M059J (cell line): ENCODE measurements at regions not wholly inside any gene's neighbourhood (a gene's known extent, or its start where the extent isn't known, plus 50 kb on each side); places are given as distances from the start of the nearest gene placed in this dataset.
A peak's percentile ranks its signal among the peaks of the same experiment; 100 is the strongest.
"Not testable (repeated sequence)": the region's sequence is repeated elsewhere in the genome, so short reads cannot be mapped to it uniquely, and the experiment has no call there.

Experiments used
- DNase-seq: peaks from one replicate; pipeline ENCODE4 v3.0.0-alpha.2; 2012; ENCODE audit warnings: low read depth

- DNase-seq, result no peak
These were observed 163.5 kb upstream of the UGT8 start for GRCh38 chr4:114435116-114435515.

- no peak for DNase-seq
These were observed 155.8 kb upstream of the UGT8 start for GRCh38 chr4:114442856-114443255.

DNA sequence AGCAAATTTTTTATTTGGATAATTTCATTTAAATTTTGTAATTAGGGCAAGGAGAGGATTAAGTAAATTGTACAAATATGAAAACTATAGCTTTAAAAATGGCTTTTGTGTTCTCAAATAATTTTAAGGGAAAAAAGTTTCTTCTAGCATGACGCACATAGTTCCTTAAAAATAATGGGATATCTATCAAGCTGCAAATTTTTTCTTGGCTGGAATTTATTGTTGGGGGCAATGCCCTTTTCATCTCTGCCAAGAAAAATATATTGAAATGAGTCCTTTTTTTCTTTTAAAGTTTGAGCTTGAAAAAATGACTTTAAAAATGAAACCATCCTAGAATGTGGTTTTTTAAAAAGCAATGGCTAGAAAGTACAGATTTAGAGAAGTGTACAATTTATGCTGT, 154.4 kb upstream of the UGT8 start:
- no peak for DNase-seq

GRCh38 chr4:114447963-114448516, 150.6 kb upstream of the UGT8 start:
- not testable (repeated sequence) for DNase-seq

DNA sequence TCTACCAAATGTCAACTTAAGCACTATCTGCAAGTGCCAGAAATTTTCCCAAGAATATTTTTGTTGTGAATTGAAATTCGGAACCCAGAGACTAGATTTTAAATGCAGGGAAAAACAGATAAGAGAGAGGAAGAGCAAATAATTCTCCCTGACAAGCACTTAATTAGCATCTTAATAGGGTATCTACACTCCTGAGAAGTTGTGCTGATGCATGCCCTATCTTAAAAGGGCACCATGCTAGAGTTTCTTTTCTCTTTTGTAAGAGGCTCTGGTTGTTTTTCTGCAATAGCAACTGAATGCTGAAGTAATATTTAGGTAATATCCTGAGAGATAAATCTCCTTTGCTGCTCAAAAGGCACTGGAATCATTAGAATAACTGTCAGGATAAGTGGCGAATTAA, 139.9 kb upstream of the UGT8 start:
- DNase-seq, result no peak

GRCh38 chr4:114464726-114465272, 133.8 kb upstream of the UGT8 start:
- DNase-seq, result peak; percentile 3

DNA sequence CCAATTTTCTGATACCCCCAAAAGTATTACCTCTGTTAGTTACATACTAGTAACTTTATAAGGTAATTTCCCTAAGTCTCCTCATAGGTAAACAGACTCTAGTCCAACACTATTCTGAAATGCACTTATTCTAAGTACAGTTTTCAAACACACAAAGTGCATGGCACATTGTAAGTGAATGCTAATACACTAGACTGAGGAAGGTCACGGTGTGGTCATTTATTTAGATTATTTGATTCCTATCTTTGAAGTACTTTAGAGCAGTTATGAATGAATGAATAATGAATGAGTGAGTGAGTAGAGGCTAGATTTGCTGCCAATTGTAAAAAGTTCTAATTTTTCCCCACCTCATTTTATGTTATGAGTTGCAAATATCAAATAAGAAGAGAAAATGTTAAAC, 132.8 kb upstream of the UGT8 start:
- DNase-seq, result no peak

DNA sequence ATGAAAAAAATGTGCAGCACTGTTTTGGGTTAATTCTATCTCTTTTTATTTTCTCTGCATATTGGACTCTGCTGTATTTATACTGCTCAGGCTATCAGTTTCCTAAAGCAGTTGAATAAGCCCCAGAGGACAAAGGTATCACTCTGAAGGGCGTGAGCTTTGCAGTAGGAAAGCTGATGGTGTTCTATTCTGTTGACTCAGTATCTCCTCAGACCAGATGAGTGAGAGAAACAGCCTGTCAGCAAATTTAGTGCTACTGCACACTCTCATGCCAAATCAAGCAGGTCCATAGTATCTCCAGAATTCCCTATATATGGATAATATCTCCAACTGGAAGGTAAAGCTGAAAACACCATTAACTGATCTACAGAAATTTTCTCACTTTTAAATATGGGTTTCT, 132.3 kb upstream of the UGT8 start:
- no peak for DNase-seq

DNA sequence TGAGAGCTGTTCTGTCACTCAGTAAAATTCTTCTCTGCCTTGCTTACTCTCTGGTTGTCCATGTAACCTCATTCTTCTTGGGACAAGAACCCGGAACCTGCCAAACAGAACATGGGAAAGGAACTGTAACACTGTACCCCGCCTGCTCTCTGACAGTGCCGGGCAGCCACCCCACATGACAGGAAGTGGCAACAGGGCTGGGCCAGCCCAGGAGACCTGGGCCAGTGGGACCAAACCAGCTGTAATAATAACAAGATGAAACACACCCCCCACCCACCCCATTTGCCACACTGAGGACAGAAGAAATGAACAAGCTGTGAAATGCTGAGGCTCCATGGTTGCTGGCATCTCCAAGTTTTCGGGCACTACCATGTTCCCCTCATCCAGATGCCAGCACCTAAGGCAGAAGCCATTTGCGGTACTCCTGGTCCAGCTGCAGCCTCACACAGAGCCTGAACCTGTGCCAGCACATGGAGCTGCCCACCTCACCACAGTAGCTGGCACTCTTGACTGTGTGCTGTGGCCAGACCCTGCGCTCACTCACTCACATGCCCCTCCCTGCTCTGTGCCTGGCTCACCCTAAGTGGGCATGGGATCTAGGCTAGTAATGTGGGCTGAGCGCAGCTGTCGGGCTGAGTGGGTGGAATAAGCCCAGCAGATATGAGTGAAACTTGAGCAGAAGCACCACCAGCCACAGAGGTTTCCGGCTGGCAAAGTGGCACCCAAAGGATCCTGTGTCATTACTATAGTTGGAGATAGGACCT, 126.2 kb upstream of the UGT8 start:
- no peak for DNase-seq

GRCh38 chr4:114474188-114474800, 124.3 kb upstream of the UGT8 start:
- peak; percentile 3 for DNase-seq

DNA sequence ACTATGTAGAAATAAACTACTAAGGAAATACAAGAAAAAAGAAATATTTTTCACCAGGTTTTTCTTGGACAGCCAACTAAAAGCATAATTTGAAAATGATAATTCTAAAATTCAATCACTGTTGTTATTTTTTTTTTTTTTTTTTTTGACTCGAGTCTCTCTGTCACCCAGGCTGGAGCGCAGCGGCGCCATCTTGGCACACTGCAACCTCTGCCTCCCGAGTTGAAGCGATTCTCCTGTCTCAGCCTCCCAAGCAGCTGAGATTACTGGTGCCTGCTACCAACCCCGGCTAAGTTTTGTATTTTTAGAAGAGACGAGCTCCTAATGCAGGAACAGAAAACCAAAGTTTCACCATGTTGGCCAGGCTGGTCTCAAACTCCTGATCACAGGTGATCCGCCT, 122.3 kb upstream of the UGT8 start:
- DNase-seq, result no peak

DNA sequence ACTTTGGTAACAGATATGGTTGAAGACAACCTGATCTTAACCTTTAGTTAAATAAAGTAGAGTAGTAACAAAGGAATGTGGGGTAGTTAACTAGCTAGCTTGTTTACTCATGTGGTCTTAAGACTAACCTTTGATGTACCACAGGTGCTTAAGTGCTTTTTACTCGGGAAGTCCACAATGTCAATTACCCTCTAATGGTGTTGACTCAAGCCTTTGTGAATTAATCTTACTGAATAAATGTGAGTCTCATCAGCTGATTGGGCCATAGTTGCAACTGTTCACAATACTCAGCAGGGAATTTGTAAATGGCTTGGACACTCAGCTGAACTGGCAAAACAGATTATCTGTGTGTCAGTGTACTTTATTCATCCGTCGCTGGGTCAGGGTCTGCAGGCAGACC, 119.0 kb upstream of the UGT8 start:
- DNase-seq, result no peak

GRCh38 chr4:114481856-114482255, 116.8 kb upstream of the UGT8 start:
- DNase-seq, result no peak

DNA sequence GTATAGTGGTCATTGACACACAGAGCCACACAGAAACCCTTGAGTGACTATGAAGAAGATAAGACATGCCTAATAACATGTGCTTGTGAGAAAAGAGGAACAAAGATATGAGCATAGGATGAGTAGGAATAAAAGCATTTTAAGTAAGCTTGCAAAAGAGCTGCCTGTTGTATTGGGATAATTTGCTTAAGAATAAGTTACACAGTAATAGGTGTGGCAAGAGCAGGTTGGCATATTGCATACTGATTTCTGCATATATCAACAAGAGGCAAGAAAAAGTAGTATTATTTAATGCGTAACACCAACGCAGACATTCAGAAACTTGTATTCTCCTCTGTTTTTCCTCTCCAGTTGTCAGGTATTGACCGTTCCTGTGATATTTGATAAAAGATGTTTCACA, 111.5 kb upstream of the UGT8 start:
- DNase-seq, result no peak

DNA sequence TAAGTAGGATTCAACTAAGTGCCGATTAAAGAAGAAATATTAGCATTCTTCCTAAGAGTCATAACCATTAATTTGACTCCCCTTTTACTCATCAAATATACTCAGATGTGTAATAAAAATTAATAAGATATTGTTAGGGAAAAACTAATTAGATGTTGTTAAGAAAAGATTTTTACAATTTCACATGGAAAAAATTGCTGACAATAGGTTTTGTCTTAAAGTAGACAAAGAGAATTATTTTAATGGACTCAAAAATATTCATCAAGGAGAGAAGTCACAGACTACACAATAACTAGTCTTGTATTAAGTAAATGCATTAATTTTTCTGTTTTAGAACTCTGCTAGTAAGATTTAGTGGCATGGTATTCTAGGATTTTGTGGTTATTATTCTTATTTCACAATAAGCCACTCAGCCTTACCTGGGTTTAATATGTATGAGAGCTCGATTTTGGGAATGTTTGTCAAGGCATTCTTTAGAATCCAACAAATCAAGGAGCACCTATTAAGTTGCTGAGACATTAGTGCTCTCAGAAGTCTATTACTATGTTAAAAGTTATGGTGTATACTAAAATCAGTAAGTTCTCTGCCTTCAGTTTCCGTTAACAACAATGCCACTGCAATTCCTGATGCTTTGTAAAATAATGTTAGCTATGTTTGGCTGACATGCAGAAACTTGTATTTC, 110.2 kb upstream of the UGT8 start:
- no peak for DNase-seq

GRCh38 chr4:114494246-114494803, 104.3 kb upstream of the UGT8 start:
- no peak for DNase-seq

DNA sequence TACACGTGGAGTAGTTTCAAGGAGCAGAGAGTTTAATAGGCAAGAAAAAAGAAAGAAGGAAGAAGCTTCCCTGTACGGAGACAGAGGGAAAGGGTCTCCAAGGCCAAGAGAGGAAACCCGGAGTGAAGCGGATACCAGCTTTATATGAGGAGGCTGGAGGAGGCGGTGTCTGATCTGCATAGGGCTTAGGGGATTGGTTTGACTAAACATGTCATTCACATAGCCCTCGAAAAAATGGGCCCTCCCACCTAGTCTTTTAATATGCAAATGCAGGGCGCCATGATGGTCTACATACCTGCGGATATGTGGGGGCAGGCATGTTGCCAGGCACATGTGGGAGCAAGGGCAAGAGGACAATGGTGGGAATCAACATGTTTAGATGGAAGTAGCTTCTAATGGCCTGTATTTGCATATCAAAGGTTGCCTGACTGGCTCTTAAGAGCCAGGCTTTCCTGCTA, 103.1 kb upstream of the UGT8 start:
- peak; percentile 1 for DNase-seq

DNA sequence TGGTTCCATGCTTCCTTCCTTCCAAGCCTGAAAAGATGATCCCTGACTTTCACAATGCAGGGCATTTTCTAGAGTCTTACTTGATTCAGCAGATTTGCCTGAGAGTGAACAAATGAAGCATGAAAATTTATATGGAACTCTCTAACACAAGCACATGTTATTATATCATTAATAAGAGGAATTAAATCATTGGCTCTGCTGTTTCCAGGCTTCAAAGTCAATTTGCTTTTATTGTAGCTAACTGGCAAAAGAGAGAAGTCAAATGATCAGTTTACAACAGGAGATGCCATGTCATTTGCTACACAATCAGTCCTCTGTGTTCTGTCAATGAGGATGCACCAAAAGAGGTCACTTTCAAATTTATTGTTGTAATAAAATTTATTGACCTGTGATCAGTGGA, 101.5 kb upstream of the UGT8 start:
- DNase-seq, result no peak

GRCh38 chr4:114509340-114509739, 89.3 kb upstream of the UGT8 start:
- DNase-seq, result no peak

DNA sequence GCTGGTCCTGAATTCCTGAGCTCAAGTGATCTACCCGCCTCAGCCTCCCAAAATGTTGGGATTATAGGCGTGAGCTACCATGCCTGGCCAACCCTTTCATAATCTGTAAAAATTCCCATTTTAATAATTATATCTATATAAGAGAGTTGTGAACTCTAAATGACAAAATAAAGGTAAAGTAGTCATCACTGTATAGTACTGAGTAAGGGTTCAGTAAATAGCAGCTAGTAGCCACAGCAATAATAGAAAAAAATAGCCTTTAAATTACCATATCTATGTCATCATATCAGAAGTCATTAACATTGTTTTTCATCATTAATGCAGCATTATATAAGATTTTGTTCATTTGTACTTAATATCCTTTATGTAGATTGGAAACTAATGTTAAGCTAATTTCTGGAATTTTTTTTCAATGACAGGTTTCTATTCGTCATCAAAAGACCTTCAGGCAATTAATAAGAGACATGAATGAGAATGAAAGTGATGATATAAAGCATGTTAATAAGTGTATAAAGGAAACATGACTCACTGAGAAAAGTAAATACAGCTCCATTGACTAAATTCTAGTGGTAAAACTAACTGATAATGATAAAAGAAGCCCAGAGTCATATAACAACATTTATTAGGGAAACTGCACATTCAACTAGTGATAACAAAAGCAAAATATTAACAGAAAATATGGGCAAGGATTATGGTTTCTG, 85.9 kb upstream of the UGT8 start:
- DNase-seq, result peak; percentile 29

- no peak for DNase-seq
These were observed 79.2 kb upstream of the UGT8 start for GRCh38 chr4:114519368-114519767.

GRCh38 chr4:114527170-114527569, 71.4 kb upstream of the UGT8 start:
- DNase-seq, result no peak
